SJSA1 (cell line): ENCODE measurements at regions not wholly inside any gene's neighbourhood (a gene's known extent, or its start where the extent isn't known, plus 50 kb on each side); places are given as distances from the start of the nearest gene placed in this dataset.
"Not testable (repeated sequence)": the region's sequence is repeated elsewhere in the genome, so short reads cannot be mapped to it uniquely, and the experiment has no call there.

Source experiments
- DNase-seq, 2 experiments: peaks; one replicate each; pipeline ENCODE4 v3.0.0-alpha.2; 2015 to 2020; ENCODE audit warnings: low spot score in 2 of 2, low read depth in 1 of 2
- H3K27ac ChIP-seq: fragments of 250-450 bp; sonication (Bioruptor Pico); 2 replicates; pipeline ENCODE4 v1.5.1; 2020; ENCODE audit warnings: mild to moderate bottlenecking, moderate library complexity
- H3K27me3 ChIP-seq: fragments of 250-450 bp; sonication (Bioruptor Pico); replicated peaks from 2 replicates; pipeline ENCODE4 v1.5.1; 2020; ENCODE audit warnings: mild to moderate bottlenecking, moderate library complexity
- H3K36me3 ChIP-seq: fragments of 250-450 bp; sonication (Bioruptor Pico); 2 replicates; pipeline ENCODE4 v1.5.1; 2020; ENCODE audit warnings: mild to moderate bottlenecking
- H3K4me1 ChIP-seq: fragments of 250-450 bp; sonication (Bioruptor Pico); replicated peaks from 2 replicates; pipeline ENCODE4 v1.6.1; 2021; ENCODE audit warnings: mild to moderate bottlenecking
- H3K4me3 ChIP-seq: fragments of 250-450 bp; sonication (Bioruptor Pico); 2 replicates; pipeline ENCODE4 v1.5.1; 2020; ENCODE audit warnings: mild to moderate bottlenecking
- H3K9me3 ChIP-seq: fragments of 250-450 bp; sonication (Bioruptor Pico); replicated peaks from 2 replicates; pipeline ENCODE4 v1.5.1; 2020; ENCODE audit warnings: mild to moderate bottlenecking

GRCh38 chr2:234571620-234572407 is 74.9 kb upstream of the ARL4C start:
- Histone ChIP-seq H3K27ac (no peak overlapping the region), H3K27me3 (no peaks in the 10 kb centered on the region), H3K36me3 (no peaks in the 10 kb centered on the region), H3K4me1 (peaks cover 22% of the 10 kb centered on the region), H3K4me3 (no peak overlapping the region), H3K9me3 (no peaks in the 10 kb centered on the region)
- peak in 1 of 2 experiments; percentile 38 for DNase-seq

GRCh38 chr2:234570476-234570875 is 73.6 kb upstream of the ARL4C start:
- no peak for DNase-seq

GRCh38 chr2:234569776-234570430 is 73.0 kb upstream of the ARL4C start:
- no peak overlapping the region for H3K27ac ChIP-seq
- no peaks in the 10 kb centered on the region for H3K9me3 ChIP-seq
- no peaks in the 10 kb centered on the region for H3K36me3 ChIP-seq
- peaks cover 38% of the 10 kb centered on the region for H3K4me1 ChIP-seq
- H3K4me3 ChIP-seq = no peak overlapping the region
- DNase-seq = no peak
- H3K27me3 ChIP-seq = no peaks in the 10 kb centered on the region

More at GRCh38 chr2:234570476-234570875, 73.6 kb upstream of the ARL4C start:
- Histone ChIP-seq H3K27me3 (no peaks in the 10 kb centered on the region), H3K4me3 (no peak overlapping the region), H3K27ac (no peak overlapping the region), H3K9me3 (no peaks in the 10 kb centered on the region), H3K4me1 (peaks cover 33% of the 10 kb centered on the region), H3K36me3 (no peaks in the 10 kb centered on the region)

- Histone ChIP-seq H3K27me3 (no peaks in the 10 kb centered on the region), H3K36me3 (no peaks in the 10 kb centered on the region), H3K9me3 (no peaks in the 10 kb centered on the region), H3K4me3 (no peak overlapping the region), H3K4me1 (peaks cover 42% of the 10 kb centered on the region), H3K27ac (no peak overlapping the region)
- DNase-seq = no peak
These were observed 69.7 kb upstream of the ARL4C start for GRCh38 chr2:234566622-234567021.

- Histone ChIP-seq H3K9me3 (no peaks in the 10 kb centered on the region), H3K27ac (0 out of 2 replicates have a peak overlapping the region, but pooled peaks have one; percentile 21), H3K27me3 (no peaks in the 10 kb centered on the region), H3K36me3 (no peaks in the 10 kb centered on the region), H3K4me1 (peaks cover 38% of the 10 kb centered on the region), H3K4me3 (no peak overlapping the region)
- DNase-seq = peak in 1 of 2 experiments; percentile 20
These were observed 69.2 kb upstream of the ARL4C start for GRCh38 chr2:234565842-234566619.

- H3K36me3 ChIP-seq = no peaks in the 10 kb centered on the region
- no peak for DNase-seq
- H3K4me1 ChIP-seq = peaks cover 38% of the 10 kb centered on the region
- no peaks in the 10 kb centered on the region for H3K27me3 ChIP-seq
- no peaks in the 10 kb centered on the region for H3K9me3 ChIP-seq
- no peak overlapping the region for H3K27ac ChIP-seq
- H3K4me3 ChIP-seq = no peak overlapping the region
These were observed 68.3 kb upstream of the ARL4C start for GRCh38 chr2:234565201-234565600.

GRCh38 chr2:234564699-234565098 is 67.8 kb upstream of the ARL4C start:
- Histone ChIP-seq H3K4me3 (no peak overlapping the region), H3K9me3 (no peaks in the 10 kb centered on the region), H3K27ac (no peak overlapping the region; the same call in 1 of the 2 replicates), H3K4me1 (peaks cover 38% of the 10 kb centered on the region), H3K27me3 (no peaks in the 10 kb centered on the region), H3K36me3 (no peaks in the 10 kb centered on the region)
- peak in 1 of 2 experiments; percentile 57 for DNase-seq

- Histone ChIP-seq H3K27me3 (no peaks in the 10 kb centered on the region), H3K4me3 (no peak overlapping the region), H3K4me1 (peaks cover 38% of the 10 kb centered on the region), H3K36me3 (no peaks in the 10 kb centered on the region), H3K9me3 (0 out of 2 replicates have a peak, but pooled peaks cover 4% of the 10 kb centered on the region), H3K27ac (no peak overlapping the region)
- DNase-seq = no peak
These were observed 62.7 kb upstream of the ARL4C start for GRCh38 chr2:234559609-234560008.

GRCh38 chr2:234558642-234559041 is 61.8 kb upstream of the ARL4C start:
- Histone ChIP-seq H3K4me1 (peaks cover 31% of the 10 kb centered on the region), H3K27me3 (no peaks in the 10 kb centered on the region), H3K4me3 (no peak overlapping the region), H3K9me3 (0 out of 2 replicates have a peak, but pooled peaks cover 4% of the 10 kb centered on the region), H3K36me3 (no peaks in the 10 kb centered on the region), H3K27ac (peak overlapping the region; percentile 29)
- DNase-seq = peak; percentile 68 to 72

GRCh38 chr2:234556848-234557573 is 60.1 kb upstream of the ARL4C start:
- Histone ChIP-seq H3K36me3 (no peaks in the 10 kb centered on the region), H3K27ac (no peak overlapping the region), H3K27me3 (no peaks in the 10 kb centered on the region), H3K4me3 (no peak overlapping the region), H3K4me1 (peaks cover 31% of the 10 kb centered on the region), H3K9me3 (0 out of 2 replicates have a peak, but pooled peaks cover 4% of the 10 kb centered on the region)
- DNase-seq = peak in 1 of 2 experiments; percentile 25

GRCh38 chr2:234555616-234556249 is 58.9 kb upstream of the ARL4C start:
- H3K4me1 ChIP-seq = peaks cover 36% of the 10 kb centered on the region
- H3K9me3 ChIP-seq = 0 out of 2 replicates have a peak, but pooled peaks cover 4% of the 10 kb centered on the region
- H3K27me3 ChIP-seq = no peaks in the 10 kb centered on the region
- H3K27ac ChIP-seq = no peak overlapping the region
- no peaks in the 10 kb centered on the region for H3K36me3 ChIP-seq
- no peak overlapping the region for H3K4me3 ChIP-seq
- DNase-seq = no peak

GRCh38 chr2:234555161-234555560 is 58.3 kb upstream of the ARL4C start:
- H3K36me3 ChIP-seq = no peaks in the 10 kb centered on the region
- H3K27me3 ChIP-seq = no peaks in the 10 kb centered on the region
- H3K9me3 ChIP-seq = 0 out of 2 replicates have a peak, but pooled peaks cover 4% of the 10 kb centered on the region
- no peak overlapping the region for H3K4me3 ChIP-seq
- DNase-seq = no peak
- H3K4me1 ChIP-seq = peaks cover 42% of the 10 kb centered on the region
- H3K27ac ChIP-seq = no peak overlapping the region

- H3K4me3 ChIP-seq, H3K9me3 ChIP-seq, H3K27ac ChIP-seq, H3K27me3 ChIP-seq, H3K36me3 ChIP-seq, DNase-seq: not testable (repeated sequence)
- H3K4me1 ChIP-seq = peaks cover 40% of the 10 kb centered on the region
These were observed 56.3 kb upstream of the ARL4C start for GRCh38 chr2:234553223-234553622.
